Panc1 (cell line): ENCODE measurements at regions not wholly inside any gene's neighbourhood (a gene's known extent, or its start where the extent isn't known, plus 50 kb on each side); places are given as distances from the start of the nearest gene placed in this dataset.

Experiments used
- ATAC-seq: fragments of 200-7000 bp; cut with Tn5 transposase; 2 replicates; pipeline ENCODE4 v1.9.1; 2020; ENCODE audit warnings: mild to moderate bottlenecking, moderate library complexity
- BruUV-seq: library from RNA; stranded (reverse); fragments of 400-500 nt; replicated peaks from 2 replicates; lab custom pipeline; 2021; lab: Mats Ljungman, UMichigan
- CTCF ChIA-PET: fragments of 300-600 bp; sonication (Branson Sonifier 250); formaldehyde crosslinking; loops from one replicate; lab custom pipeline; 2022; ENCODE audit warnings: antibody characterized with exemption; lab: Charles Lee
- POLR2A ChIA-PET: fragments of 300-600 bp; sonication (Branson Sonifier 250); formaldehyde crosslinking; loops from one replicate; lab custom pipeline; 2022; ENCODE audit warnings: antibody characterized with exemption; lab: Charles Lee
- DNase-seq: peaks from one replicate; pipeline ENCODE4 v3.0.0-alpha.2; 2010; ENCODE audit warnings: low read depth, low spot score
- H3K27ac ChIP-seq: 2 replicates; pipeline ENCODE4 v1.5.1; 2011; ENCODE audit warnings: mild to moderate bottlenecking, low read length, inconsistent platforms
- H3K27me3 ChIP-seq: fragments of 200-500 bp; sonication (Bioruptor generic); 2 replicates; pipeline ENCODE4 v1.6.0; 2014; ENCODE audit warnings: low read length, inconsistent platforms; ENCODE audit not compliant: control insufficient read depth, insufficient read depth
- H3K36me3 ChIP-seq: fragments of 200-500 bp; sonication (Bioruptor generic); 2 replicates; pipeline ENCODE4 v1.5.1; 2014; ENCODE audit warnings: inconsistent platforms, mild to moderate bottlenecking, low read length, moderate library complexity; ENCODE audit not compliant: control insufficient read depth, insufficient read depth
- H3K4me1 ChIP-seq: 2 replicates; pipeline ENCODE4 v1.5.1; 2011; ENCODE audit warnings: inconsistent platforms, mild to moderate bottlenecking, low read length, moderate library complexity; ENCODE audit not compliant: control insufficient read depth, insufficient read depth
- H3K4me3 ChIP-seq, 2 experiments: 2 replicates each; pipeline ENCODE4 v1.5.1; 2011 to 2012; ENCODE audit warnings: low read depth in 2 of 2, low read length in 2 of 2, mild to moderate bottlenecking in 2 of 2, inconsistent platforms in 1 of 2, moderate library complexity in 1 of 2
- H3K9me3 ChIP-seq: fragments of 200-500 bp; sonication (Bioruptor generic); 2 replicates; pipeline ENCODE4 v1.5.1; 2014; ENCODE audit warnings: low read depth, mild to moderate bottlenecking, inconsistent platforms, low read length, moderate library complexity; ENCODE audit not compliant: control insufficient read depth, insufficient read depth
- POLR2AphosphoS5 ChIP-seq: IDR thresholded peaks from 2 replicates; pipeline ENCODE4 v1.6.1; 2012; ENCODE audit warnings: mild to moderate bottlenecking, low read depth, low read length, moderate library complexity
- SIN3A ChIP-seq: IDR thresholded peaks from 2 replicates; pipeline ENCODE4 v1.6.1; 2012; ENCODE audit warnings: low read depth, mild to moderate bottlenecking, low read length, moderate library complexity, borderline replicate concordance; ENCODE audit not compliant: insufficient read depth
- TCF7L2 ChIP-seq: IDR thresholded peaks from 2 replicates; pipeline ENCODE4 v1.6.1; 2011; ENCODE audit warnings: mild to moderate bottlenecking, low read depth, low read length, inconsistent platforms
- in situ Hi-C: cut with HindIII; loops from 2 replicates; pipeline ENCODE4 v1.10.0; 2016; ENCODE audit warnings: low sequenced_read_pairs, low pct_unique_long_range_greater_than_20kb
- intact Hi-C: fragments of 100-400 bp; cut with micrococcal nuclease; formaldehyde crosslinking; loops from one replicate; pipeline ENCODE4 v1.10.0; 2022; ENCODE audit not compliant: unreplicated experiment
- TF ChIP-seq, protein P1 (sequence below): fragments of 450-650 bp; IDR thresholded peaks from 2 replicates; pipeline ENCODE4 v1.5.1; 2017; ENCODE audit warnings: mild to moderate bottlenecking
- TF ChIP-seq, protein P2 (sequence below), 2 experiments: IDR thresholded peaks; 2 replicates each; pipeline ENCODE4 v1.6.1; 2011 to 2012; ENCODE audit warnings: low read depth in 2 of 2, control low read depth in 1 of 2, low read length in 1 of 2, mild to moderate bottlenecking in 1 of 2, moderate library complexity in 1 of 2; ENCODE audit not compliant: insufficient read depth in 1 of 2

DNA sequence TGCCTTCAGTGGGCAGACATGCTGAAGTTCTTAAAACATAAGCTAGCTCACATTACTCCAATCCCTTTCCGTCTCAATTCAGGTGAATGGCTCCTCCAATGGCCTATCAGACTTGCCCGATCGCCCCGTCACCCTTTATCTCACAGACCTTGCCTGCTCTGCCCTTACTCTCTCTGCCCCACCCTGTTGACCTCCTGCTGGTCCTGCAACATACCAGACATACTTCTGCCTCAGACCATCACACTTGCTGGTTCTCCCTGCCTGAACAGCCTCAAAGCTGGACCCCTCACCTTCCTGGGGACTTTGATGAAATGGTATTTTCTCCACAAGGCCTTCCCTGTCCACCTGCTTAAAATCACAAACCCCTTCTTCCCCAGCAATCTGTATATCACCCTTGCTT, 340.1 kb upstream of the NR3C2 start:
- no TSS peak for BruUV-seq
- no peaks in the 10 kb centered on the region for H3K9me3 ChIP-seq
- ChIA-PET POLR2A (no interaction called here), CTCF (no interaction called here)
- intact Hi-C loops: no loop called here
- H3K36me3 ChIP-seq: no peaks in the 10 kb centered on the region
- ATAC-seq (no peak), DNase-seq (no peak)
- TF ChIP-seq, protein P1, sequence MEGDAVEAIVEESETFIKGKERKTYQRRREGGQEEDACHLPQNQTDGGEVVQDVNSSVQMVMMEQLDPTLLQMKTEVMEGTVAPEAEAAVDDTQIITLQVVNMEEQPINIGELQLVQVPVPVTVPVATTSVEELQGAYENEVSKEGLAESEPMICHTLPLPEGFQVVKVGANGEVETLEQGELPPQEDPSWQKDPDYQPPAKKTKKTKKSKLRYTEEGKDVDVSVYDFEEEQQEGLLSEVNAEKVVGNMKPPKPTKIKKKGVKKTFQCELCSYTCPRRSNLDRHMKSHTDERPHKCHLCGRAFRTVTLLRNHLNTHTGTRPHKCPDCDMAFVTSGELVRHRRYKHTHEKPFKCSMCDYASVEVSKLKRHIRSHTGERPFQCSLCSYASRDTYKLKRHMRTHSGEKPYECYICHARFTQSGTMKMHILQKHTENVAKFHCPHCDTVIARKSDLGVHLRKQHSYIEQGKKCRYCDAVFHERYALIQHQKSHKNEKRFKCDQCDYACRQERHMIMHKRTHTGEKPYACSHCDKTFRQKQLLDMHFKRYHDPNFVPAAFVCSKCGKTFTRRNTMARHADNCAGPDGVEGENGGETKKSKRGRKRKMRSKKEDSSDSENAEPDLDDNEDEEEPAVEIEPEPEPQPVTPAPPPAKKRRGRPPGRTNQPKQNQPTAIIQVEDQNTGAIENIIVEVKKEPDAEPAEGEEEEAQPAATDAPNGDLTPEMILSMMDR: no peak
- no peak for TF ChIP-seq TCF7L2
- no peaks in the 10 kb centered on the region for H3K4me1 ChIP-seq
- in situ Hi-C loops: no loop called here
- no peak overlapping the region for H3K4me3 ChIP-seq
- H3K27me3 ChIP-seq: no peaks in the 10 kb centered on the region
- H3K27ac ChIP-seq: no peak overlapping the region

DNA sequence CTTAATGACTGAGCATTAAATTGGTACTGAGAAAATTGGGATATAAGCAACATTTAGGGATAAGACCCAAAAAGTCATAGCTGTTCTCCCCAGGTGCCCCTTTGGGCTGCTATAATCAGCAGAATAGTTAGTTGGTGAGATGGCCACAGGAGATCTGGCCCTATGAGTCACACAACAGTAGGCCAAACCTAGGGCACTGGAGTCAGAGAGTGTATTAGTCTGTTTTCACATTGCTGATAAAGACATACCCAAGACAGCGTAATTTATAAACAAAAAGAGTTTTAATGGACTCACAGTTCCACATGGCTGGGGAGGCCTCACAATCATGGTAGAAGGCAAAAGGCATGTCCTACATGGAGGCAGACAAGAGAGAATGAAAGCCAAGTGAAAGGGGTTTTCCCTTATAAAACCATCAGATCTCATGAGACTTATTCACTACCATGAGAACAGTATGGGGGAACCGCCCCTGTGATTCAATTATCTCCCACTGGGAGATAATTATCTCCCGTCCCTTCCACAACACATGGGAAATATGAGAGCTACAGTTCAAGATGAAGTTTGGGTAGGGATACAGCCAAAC, 338.3 kb upstream of the NR3C2 start:
- DNase-seq: no peak
- Histone ChIP-seq H3K9me3 (no peaks in the 10 kb centered on the region), H3K4me1 (no peaks in the 10 kb centered on the region), H3K27ac (no peak overlapping the region), H3K27me3 (no peaks in the 10 kb centered on the region), H3K36me3 (no peaks in the 10 kb centered on the region), H3K4me3 (no peak overlapping the region)
- TF ChIP-seq, protein P2, sequence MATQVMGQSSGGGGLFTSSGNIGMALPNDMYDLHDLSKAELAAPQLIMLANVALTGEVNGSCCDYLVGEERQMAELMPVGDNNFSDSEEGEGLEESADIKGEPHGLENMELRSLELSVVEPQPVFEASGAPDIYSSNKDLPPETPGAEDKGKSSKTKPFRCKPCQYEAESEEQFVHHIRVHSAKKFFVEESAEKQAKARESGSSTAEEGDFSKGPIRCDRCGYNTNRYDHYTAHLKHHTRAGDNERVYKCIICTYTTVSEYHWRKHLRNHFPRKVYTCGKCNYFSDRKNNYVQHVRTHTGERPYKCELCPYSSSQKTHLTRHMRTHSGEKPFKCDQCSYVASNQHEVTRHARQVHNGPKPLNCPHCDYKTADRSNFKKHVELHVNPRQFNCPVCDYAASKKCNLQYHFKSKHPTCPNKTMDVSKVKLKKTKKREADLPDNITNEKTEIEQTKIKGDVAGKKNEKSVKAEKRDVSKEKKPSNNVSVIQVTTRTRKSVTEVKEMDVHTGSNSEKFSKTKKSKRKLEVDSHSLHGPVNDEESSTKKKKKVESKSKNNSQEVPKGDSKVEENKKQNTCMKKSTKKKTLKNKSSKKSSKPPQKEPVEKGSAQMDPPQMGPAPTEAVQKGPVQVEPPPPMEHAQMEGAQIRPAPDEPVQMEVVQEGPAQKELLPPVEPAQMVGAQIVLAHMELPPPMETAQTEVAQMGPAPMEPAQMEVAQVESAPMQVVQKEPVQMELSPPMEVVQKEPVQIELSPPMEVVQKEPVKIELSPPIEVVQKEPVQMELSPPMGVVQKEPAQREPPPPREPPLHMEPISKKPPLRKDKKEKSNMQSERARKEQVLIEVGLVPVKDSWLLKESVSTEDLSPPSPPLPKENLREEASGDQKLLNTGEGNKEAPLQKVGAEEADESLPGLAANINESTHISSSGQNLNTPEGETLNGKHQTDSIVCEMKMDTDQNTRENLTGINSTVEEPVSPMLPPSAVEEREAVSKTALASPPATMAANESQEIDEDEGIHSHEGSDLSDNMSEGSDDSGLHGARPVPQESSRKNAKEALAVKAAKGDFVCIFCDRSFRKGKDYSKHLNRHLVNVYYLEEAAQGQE (IDR thresholded peaks at IDR 0.05; ENCODE audit: insufficient read depth in 1 of 2, low read depth in 2 of 2, low read length in 1 of 2): no peak
- in situ Hi-C loops (no loop called here), intact Hi-C loops (no loop called here)
- ATAC-seq: no peak
- ChIA-PET CTCF (no interaction called here), POLR2A (no interaction called here)
- BruUV-seq: no TSS peak

DNA sequence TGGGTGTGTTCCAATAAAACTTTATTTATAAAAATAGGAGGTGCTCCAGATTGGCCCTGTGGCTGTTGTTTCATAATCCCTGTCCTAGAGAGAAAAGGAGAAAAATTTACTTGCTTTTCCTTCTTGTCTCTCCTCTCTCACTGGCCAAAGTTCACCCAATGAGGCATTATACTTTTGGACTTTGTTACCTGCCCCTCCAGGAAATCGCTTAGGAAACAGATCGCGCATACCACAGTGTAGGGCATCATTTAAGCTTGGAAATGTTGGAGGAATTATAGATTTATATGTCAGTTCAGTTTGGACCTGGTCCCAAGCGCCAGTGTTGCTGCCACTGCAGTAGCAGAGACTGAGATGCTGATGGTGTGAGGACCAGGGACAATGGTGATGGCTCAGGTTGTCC, 337.6 kb upstream of the NR3C2 start:
- DNase-seq (no peak), ATAC-seq (no peak)
- no peak overlapping the region for H3K27ac ChIP-seq
- in situ Hi-C loops: no loop called here
- ChIA-PET POLR2A (no interaction called here), CTCF (no interaction called here)
- BruUV-seq: no TSS peak
- intact Hi-C loops: no loop called here
- no peak for TF ChIP-seq POLR2AphosphoS5
- TF ChIP-seq, protein P2 (IDR thresholded peaks at IDR 0.05; ENCODE audit: insufficient read depth in 1 of 2, low read depth in 2 of 2, low read length in 1 of 2): no peak
- TF ChIP-seq, protein P1: no peak
- no peak for TF ChIP-seq SIN3A
- no peak for TF ChIP-seq TCF7L2
- H3K9me3 ChIP-seq: no peaks in the 10 kb centered on the region
- H3K4me1 ChIP-seq: no peaks in the 10 kb centered on the region
- no peaks in the 10 kb centered on the region for H3K27me3 ChIP-seq
- H3K36me3 ChIP-seq: no peaks in the 10 kb centered on the region
- no peak overlapping the region for H3K4me3 ChIP-seq
